Spleen (tissue), 11 donors: ENCODE measurements at regions not wholly inside any gene's neighbourhood (a gene's known extent, or its start where the extent isn't known, plus 50 kb on each side); places are given as distances from the start of the nearest gene placed in this dataset.

Experiments used
- DNase-seq: peaks from one replicate; pipeline ENCODE4 v3.0.0-alpha.2; 2020
- H3K27ac ChIP-seq, 8 donors: fragments of 200-600 bp; sonication (generic) in 7 of 8; 1 replicate in 4 of 8; 2 replicates in 4 of 8; pipeline versions ENCODE4 v1.5.0 to v1.8.0; 2016 to 2021; ENCODE audit warnings: inconsistent platforms in 4 of 8, mild to moderate bottlenecking in 4 of 8, moderate library complexity in 1 of 8
- H3K27me3 ChIP-seq, 7 donors: fragments of 200-600 bp; sonication (generic) in 6 of 7; replicated peaks in 1 of 7; 1 replicate in 4 of 7; 2 replicates in 3 of 7; pipeline versions ENCODE4 v1.5.0 to v1.8.0; 2016 to 2021; ENCODE audit warnings: inconsistent platforms in 3 of 7, mild to moderate bottlenecking in 1 of 7
- H3K36me3 ChIP-seq, 6 donors: fragments of 200-600 bp; sonication (generic) in 5 of 6; 1 replicate in 4 of 6; 2 replicates in 2 of 6; pipeline versions ENCODE4 v1.5.0 to v1.8.0; 2016 to 2021; ENCODE audit warnings: inconsistent platforms in 2 of 6
- H3K4me1 ChIP-seq, 6 donors: fragments of 200-600 bp; sonication (generic) in 5 of 6; 1 replicate in 3 of 6; 2 replicates in 3 of 6; pipeline versions ENCODE4 v1.5.0 to v1.8.0; 2016 to 2021; ENCODE audit warnings: inconsistent platforms in 3 of 6
- H3K4me3 ChIP-seq, 8 donors: fragments of 200-600 bp; sonication (generic) in 7 of 8; 1 replicate in 4 of 8; 2 replicates in 4 of 8; pipeline versions ENCODE4 v1.5.0 to v1.8.0; 2016 to 2021; ENCODE audit warnings: inconsistent platforms in 4 of 8, mild to moderate bottlenecking in 4 of 8, moderate library complexity in 2 of 8
- H3K9me3 ChIP-seq, 8 donors: fragments of 200-600 bp; sonication (generic) in 7 of 8; 1 replicate in 4 of 8; 2 replicates in 4 of 8; pipeline versions ENCODE4 v1.5.0 to v1.8.0; 2016 to 2021; ENCODE audit warnings: inconsistent platforms in 4 of 8
- CTCF ChIP-seq, 11 experiments: fragments of 200-600 bp in 7 of 11; fragments of 450-650 bp in 4 of 11; sonication (generic) in 4 of 11; IDR thresholded peaks in 8 of 11; conservative IDR thresholded peaks in 3 of 11; 1 replicate in 7 of 11; 2 replicates in 4 of 11; pipeline versions ENCODE4 v1.4.0 to v1.8.0; 2016 to 2021; ENCODE audit warnings: antibody characterized with exemption in 11 of 11, inconsistent platforms in 4 of 11, mild to moderate bottlenecking in 1 of 11
- POLR2A ChIP-seq, 3 donors: fragments of 450-650 bp; IDR thresholded peaks; one replicate each; pipeline ENCODE4 v1.5.1; 2017; ENCODE audit warnings: antibody characterized with exemption in 3 of 3, mild to moderate bottlenecking in 1 of 3
- POLR2AphosphoS5 ChIP-seq, 3 donors: sonication (generic); formaldehyde crosslinking; IDR thresholded peaks; one replicate each; pipeline ENCODE4 v1.5.1; 2017; ENCODE audit warnings: antibody characterized with exemption in 3 of 3
- WGBS, 5 donors: extraction: QIAGEN DNeasy Blood & Tissue Kit in 3 of 5; methylation state at CpG; one replicate each; pipeline versions ENCODE4 v1.1.5 to v1.1.7; 2013 to 2018; 5-methylcytosine and 5-hydroxymethylcytosine counted together
- intact Hi-C: fragments of 100-400 bp; cut with DNase I; formaldehyde crosslinking; loops from one replicate; pipeline ENCODE4 v1.15.0; 2023; ENCODE audit warnings: low total_unique reads
- donor health status: healthy with polysubstance abuse.
- donor health status: DM: no; HTN: no; CAD: no; lungs with moderate emphysema.
- donor health status: DM: no; HTN: no; CAD: no.
- donor health status: Bipolar disorder and iron deficiency.
- donor health status: healthy.
- donor health status: DM: no; HTN: no; CAD: no.
- donor health status: DM: yes; HTN: yes; CAD: no.

GRCh38 chr18:35861367-35862118 is 110.9 kb upstream of the RMP24 start:
- no peak for TF ChIP-seq POLR2AphosphoS5 (IDR thresholded peaks at IDR 0.05)
- TF ChIP-seq POLR2A (IDR thresholded peaks at IDR 0.05): no peak
- TF ChIP-seq CTCF (IDR thresholded peaks at IDR 0.05 in 8 of 11, conservative IDR thresholded peaks at IDR 0.05 in 3 of 11): no peak
- Histone ChIP-seq H3K27me3 (no peaks in the 10 kb centered on the region), H3K27ac (no peak overlapping the region), H3K4me3 (no peak overlapping the region), H3K36me3 (no peaks in the 10 kb centered on the region), H3K9me3 (no peaks in the 10 kb centered on the region), H3K4me1 (no peaks in the 10 kb centered on the region)
- intact Hi-C loops: no loop called here
- DNase-seq: no peak
- 68 to 85% (median 79%) methylated on average over 5 of the region's 5 CpGs for WGBS, 5 donors

GRCh38 chr18:35862119-35862640 is 110.3 kb upstream of the RMP24 start:
- H3K27me3 ChIP-seq: no peaks in the 10 kb centered on the region
- no peaks in the 10 kb centered on the region for H3K9me3 ChIP-seq
- H3K36me3 ChIP-seq: no peaks in the 10 kb centered on the region
- 51 to 70% (median 63%) methylated on average over 4 of the region's 4 CpGs for WGBS, 5 donors
- TF ChIP-seq CTCF (IDR thresholded peaks at IDR 0.05 in 8 of 11, conservative IDR thresholded peaks at IDR 0.05 in 3 of 11): no peak
- no peak for TF ChIP-seq POLR2A (IDR thresholded peaks at IDR 0.05)
- no peak for TF ChIP-seq POLR2AphosphoS5 (IDR thresholded peaks at IDR 0.05)
- intact Hi-C loops: no loop called here
- H3K4me3 ChIP-seq: no peak overlapping the region
- H3K4me1 ChIP-seq: no peaks in the 10 kb centered on the region
- no peak for DNase-seq
- H3K27ac ChIP-seq: no peak overlapping the region

GRCh38 chr18:35864916-35865315 is 107.6 kb upstream of the RMP24 start:
- Histone ChIP-seq H3K27me3 (no peaks in the 10 kb centered on the region), H3K4me1 (no peaks in the 10 kb centered on the region), H3K27ac (no peak overlapping the region), H3K4me3 (no peak overlapping the region), H3K36me3 (no peaks in the 10 kb centered on the region), H3K9me3 (no peaks in the 10 kb centered on the region)
- DNase-seq: no peak
- intact Hi-C loops: no loop called here
- TF ChIP-seq CTCF (IDR thresholded peaks at IDR 0.05 in 8 of 11, conservative IDR thresholded peaks at IDR 0.05 in 3 of 11) (no peak), POLR2AphosphoS5 (IDR thresholded peaks at IDR 0.05) (no peak), POLR2A (IDR thresholded peaks at IDR 0.05) (no peak)
- 52 to 81% (median 65%) methylated on average over 1 of the region's 1 CpG for WGBS, 5 donors

- H3K36me3 ChIP-seq: no peaks in the 10 kb centered on the region
- intact Hi-C loops: no loop called here
- no peak overlapping the region for H3K4me3 ChIP-seq
- H3K27me3 ChIP-seq: no peaks in the 10 kb centered on the region
- no peak for TF ChIP-seq CTCF (IDR thresholded peaks at IDR 0.05 in 8 of 11, conservative IDR thresholded peaks at IDR 0.05 in 3 of 11)
- no peak for TF ChIP-seq POLR2AphosphoS5 (IDR thresholded peaks at IDR 0.05)
- TF ChIP-seq POLR2A (IDR thresholded peaks at IDR 0.05): no peak
- H3K4me1 ChIP-seq: no peaks in the 10 kb centered on the region
- H3K27ac ChIP-seq: no peak overlapping the region
- H3K9me3 ChIP-seq: peaks cover 0 to 17% (median 0%) of the 10 kb centered on the region in 8 donors
- DNase-seq: no peak
These were observed 103.6 kb upstream of the RMP24 start for GRCh38 chr18:35868915-35869314.
